Epithelial cell of esophagus (primary cell): ENCODE measurements at regions not wholly inside any gene's neighbourhood (a gene's known extent, or its start where the extent isn't known, plus 50 kb on each side); places are given as distances from the start of the nearest gene placed in this dataset.
"Not testable (repeated sequence)": the region's sequence is repeated elsewhere in the genome, so short reads cannot be mapped to it uniquely, and the experiment has no call there.

Experiments used
- DNase-seq: peaks from one replicate; pipeline ENCODE4 v3.0.0; 2010; ENCODE audit warnings: low read depth
- H3K4me3 ChIP-seq: 2 replicates; pipeline ENCODE4 v1.5.1; 2011; ENCODE audit warnings: mild to moderate bottlenecking, low read length, control low read depth
- TF ChIP-seq, protein P1 (sequence below): IDR thresholded peaks from 2 replicates; pipeline ENCODE4 v1.5.1; 2011; ENCODE audit warnings: low read depth, mild to moderate bottlenecking, low read length, control low read depth, inconsistent platforms; ENCODE audit not compliant: insufficient read depth; ENCODE audit errors: missing control alignments

DNA sequence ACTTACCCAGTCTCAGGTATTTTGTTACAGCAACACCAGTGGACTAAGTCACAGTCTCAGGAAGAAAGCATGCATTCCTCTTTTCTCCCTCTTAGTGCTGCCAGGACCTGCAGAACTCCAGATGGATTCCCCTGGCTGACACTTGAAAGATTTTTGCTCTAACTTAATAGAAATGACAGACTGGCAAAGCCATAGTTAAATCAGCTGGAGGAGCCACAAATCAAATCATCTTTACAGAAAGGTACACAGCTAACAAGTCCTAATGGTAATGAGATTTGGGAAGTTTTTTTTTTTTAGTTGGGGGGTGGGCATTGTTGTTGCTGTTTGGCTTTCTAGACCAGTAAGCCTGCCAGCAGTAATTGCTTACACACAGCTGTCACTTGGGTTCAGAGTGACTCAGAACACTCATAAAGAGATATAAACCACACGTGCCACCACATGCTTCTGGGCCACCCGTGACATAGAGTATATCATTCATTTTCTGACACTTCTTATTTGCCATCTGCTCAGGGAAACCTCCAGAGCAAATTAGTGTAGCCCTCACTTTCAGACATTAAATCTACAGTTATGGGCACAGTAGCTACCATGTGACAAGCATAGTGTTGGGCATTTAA lies 72.4 kb downstream of the FH start:
- no peak overlapping the region for H3K4me3 ChIP-seq
- TF ChIP-seq, protein P1, sequence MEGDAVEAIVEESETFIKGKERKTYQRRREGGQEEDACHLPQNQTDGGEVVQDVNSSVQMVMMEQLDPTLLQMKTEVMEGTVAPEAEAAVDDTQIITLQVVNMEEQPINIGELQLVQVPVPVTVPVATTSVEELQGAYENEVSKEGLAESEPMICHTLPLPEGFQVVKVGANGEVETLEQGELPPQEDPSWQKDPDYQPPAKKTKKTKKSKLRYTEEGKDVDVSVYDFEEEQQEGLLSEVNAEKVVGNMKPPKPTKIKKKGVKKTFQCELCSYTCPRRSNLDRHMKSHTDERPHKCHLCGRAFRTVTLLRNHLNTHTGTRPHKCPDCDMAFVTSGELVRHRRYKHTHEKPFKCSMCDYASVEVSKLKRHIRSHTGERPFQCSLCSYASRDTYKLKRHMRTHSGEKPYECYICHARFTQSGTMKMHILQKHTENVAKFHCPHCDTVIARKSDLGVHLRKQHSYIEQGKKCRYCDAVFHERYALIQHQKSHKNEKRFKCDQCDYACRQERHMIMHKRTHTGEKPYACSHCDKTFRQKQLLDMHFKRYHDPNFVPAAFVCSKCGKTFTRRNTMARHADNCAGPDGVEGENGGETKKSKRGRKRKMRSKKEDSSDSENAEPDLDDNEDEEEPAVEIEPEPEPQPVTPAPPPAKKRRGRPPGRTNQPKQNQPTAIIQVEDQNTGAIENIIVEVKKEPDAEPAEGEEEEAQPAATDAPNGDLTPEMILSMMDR = no peak
- no peak for DNase-seq

DNA sequence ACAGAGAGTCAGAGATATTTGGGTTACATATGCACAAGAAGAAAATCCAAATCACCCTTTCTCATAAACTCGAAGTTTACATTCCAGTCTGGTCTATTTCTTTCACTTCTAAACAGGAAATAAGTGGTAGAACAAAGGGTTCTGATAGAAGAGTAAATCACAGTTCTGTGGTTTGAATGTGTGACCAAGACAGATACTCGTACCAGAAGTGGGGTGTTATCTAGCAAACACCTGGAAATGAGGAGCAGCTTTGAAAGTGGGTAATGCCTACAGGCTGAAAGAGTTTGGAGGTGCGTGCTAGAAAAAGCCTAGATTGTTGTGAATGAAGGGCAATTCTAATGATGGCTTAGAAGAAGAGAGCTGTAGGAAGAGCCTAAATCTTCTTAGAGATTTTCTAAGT lies 74.7 kb downstream of the FH start:
- no peak for DNase-seq
- H3K4me3 ChIP-seq = no peak overlapping the region
- TF ChIP-seq, protein P1 = no peak

DNA sequence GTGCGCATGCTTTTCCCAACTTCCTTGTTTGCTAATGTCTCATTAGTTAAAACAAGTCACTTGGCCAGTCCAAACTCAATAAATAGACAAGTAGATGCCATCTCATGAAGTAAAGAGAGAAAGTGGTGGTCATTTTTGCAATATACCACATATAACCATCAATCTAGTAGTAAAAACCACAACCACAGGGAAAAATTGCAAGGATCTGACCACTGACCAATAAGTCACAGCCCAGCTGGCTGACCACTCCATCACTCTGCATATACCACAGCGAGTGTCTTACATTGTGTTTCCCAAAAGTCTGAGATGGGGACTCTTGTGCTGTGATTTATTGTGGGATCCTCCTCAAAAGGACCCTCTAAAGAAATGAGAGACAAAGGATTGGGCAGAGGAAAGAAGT lies 76.0 kb downstream of the FH start:
- TF ChIP-seq, protein P1 = no peak
- no peak for DNase-seq
- no peak overlapping the region for H3K4me3 ChIP-seq

DNA sequence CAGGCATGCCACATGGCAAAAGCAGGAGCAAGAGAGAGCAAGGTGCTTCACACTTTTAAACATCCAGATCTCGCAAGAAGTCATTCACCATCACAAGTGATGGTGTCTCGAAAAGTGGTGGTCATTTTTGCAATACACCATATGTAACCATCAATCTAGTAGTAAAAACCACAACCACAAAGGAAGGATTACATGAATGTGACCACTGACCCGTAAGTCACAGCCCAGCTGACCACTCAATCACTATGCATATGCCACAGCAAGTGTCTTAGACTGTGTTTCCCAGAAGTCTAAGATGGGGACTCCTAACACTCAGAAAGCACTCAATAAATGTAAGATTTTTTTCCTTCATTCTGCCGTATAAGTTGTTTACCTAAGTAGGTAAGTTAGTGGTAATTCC lies 76.9 kb downstream of the FH start:
- no peak for DNase-seq
- H3K4me3 ChIP-seq = no peak overlapping the region
- TF ChIP-seq, protein P1 = no peak

DNA sequence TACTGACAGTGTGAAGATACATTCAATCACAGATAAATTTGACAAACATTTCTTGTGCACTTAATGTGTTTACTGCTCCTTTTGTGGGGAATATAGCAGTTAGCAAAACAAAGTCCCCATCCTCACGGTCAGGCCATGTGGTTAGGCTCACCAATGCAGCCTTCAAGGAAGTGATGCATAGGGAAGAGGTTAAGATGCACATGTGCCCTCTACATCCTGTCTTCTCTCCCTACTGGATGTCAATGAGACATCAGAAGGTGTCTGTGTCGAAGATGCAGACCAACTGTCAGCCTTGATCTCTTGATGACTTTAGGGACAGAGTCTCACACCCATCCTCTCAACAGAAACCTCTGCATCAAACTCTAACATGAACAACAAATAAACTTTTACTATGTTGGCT lies 78.7 kb downstream of the FH start:
- TF ChIP-seq, protein P1 = no peak
- H3K4me3 ChIP-seq = no peak overlapping the region
- DNase-seq = no peak

DNA sequence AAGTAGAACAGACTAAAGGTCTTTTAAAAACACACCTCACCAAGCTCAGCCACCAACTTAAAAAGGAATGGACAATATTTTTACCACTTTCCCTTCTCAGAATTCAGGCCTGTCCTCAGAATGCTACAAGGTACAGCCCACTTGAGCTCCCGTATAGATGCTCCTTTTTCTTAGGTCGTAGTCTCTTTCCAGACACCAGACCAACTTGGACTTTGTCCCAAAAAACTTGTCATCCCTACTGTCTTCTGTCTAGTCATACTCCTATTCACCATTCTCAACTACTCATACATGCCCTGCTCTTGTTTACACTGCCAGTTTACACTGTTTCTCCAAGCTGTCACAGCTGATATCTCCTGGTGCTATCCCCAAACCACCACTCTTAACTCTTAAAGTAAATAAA lies 80.9 kb downstream of the FH start:
- H3K4me3 ChIP-seq = not testable (repeated sequence)

DNA sequence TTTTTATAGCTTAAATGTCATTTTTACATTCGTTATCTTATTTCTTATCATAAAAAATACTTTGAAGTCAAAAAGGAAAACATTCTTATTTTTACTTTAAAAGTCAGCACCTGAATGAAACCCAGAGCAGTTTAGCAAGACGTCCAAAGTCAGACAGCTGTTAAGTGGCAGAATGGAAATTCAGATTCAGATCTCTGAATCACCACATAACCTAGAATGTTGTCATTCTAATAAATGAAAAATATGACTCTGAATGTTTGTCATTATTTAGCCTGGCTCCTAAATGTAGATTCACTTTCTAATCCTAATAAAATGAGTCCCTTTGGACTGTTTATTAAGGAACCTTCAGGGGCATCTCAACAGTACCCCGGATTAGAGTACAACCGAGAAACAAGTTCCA lies 75.2 kb upstream of the RGS7 start:
- H3K4me3 ChIP-seq = no peak overlapping the region
- TF ChIP-seq, protein P1 = no peak
- no peak for DNase-seq

More for the DNA sequence above, 80.9 kb downstream of the FH start:
- DNase-seq = not testable (repeated sequence)

DNA sequence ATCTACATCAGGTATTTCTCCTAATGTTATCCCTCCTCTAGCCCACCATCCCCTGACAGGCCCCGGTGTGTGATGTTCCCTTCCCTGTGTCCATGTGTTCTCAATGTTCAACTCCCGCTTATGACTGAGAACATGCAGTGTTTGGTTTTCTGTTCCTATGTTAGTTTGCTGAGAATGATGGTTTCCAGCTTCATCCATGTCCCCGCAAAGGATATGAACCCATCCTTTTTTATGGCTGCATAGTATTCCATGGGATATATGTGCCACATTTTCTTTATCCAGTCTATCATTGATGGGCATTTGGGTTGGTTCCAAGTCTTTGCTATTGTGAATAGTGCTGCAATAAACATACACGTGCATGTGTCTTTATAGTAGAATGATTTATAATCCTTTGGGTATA lies 68.1 kb upstream of the RGS7 start:
- H3K4me3 ChIP-seq, DNase-seq: not testable (repeated sequence)
